ENCODE measurements at regions not wholly inside any gene's neighbourhood (a gene's known extent, or its start where the extent isn't known, plus 50 kb on each side); places are given as distances from the start of the nearest gene placed in this dataset.
"Not testable (repeated sequence)": the region's sequence is repeated elsewhere in the genome, so short reads cannot be mapped to it uniquely, and the experiment has no call there.

GRCh38 chr19:23984911-23985310 lies 70.2 kb downstream of the ZNF726 start:
- not testable (repeated sequence) for DNase-seq

- no peak for DNase-seq
Measured at GRCh38 chr19:23986623-23987022, 71.9 kb downstream of the ZNF726 start.

- no peak for DNase-seq
Measured at GRCh38 chr19:23991170-23991569, 76.5 kb downstream of the ZNF726 start.

GRCh38 chr19:23992348-23992747 lies 77.7 kb downstream of the ZNF726 start:
- DNase-seq: no peak

GRCh38 chr19:23993440-23993839 lies 78.8 kb downstream of the ZNF726 start:
- DNase-seq: no peak

GRCh38 chr19:23996549-23996948 lies 81.9 kb downstream of the ZNF726 start:
- DNase-seq: no peak

- no peak for DNase-seq
Measured at GRCh38 chr19:23998568-23998967, 83.9 kb downstream of the ZNF726 start.

- DNase-seq: no peak
Measured at GRCh38 chr19:23999821-24000610, 85.3 kb downstream of the ZNF726 start.

- DNase-seq: no peak
Measured at GRCh38 chr19:24000656-24001055, 86.0 kb downstream of the ZNF726 start.

- DNase-seq: no peak
Measured at GRCh38 chr19:24002256-24002945, 84.6 kb upstream of the ZNF254 start.

GRCh38 chr19:24003537-24003936 lies 83.5 kb upstream of the ZNF254 start:
- no peak for DNase-seq

GRCh38 chr19:24004166-24004565 lies 82.8 kb upstream of the ZNF254 start:
- no peak for DNase-seq

GRCh38 chr19:24029941-24030636 lies 56.9 kb upstream of the ZNF254 start:
- no peak for DNase-seq

GRCh38 chr19:24032651-24033050 lies 54.3 kb upstream of the ZNF254 start:
- DNase-seq: no peak

- DNase-seq: peak; percentile 93
Measured at GRCh38 chr19:24033301-24033962, 53.6 kb upstream of the ZNF254 start.

- peak; percentile 31 for DNase-seq
Measured at GRCh38 chr19:24033963-24034342, 53.0 kb upstream of the ZNF254 start.

- not testable (repeated sequence) for DNase-seq
Measured at GRCh38 chr19:24035261-24035880, 51.6 kb upstream of the ZNF254 start.
